H9 (cell line): ENCODE measurements at regions not wholly inside any gene's neighbourhood (a gene's known extent, or its start where the extent isn't known, plus 50 kb on each side); places are given as distances from the start of the nearest gene placed in this dataset.

Experiments used
- DNase-seq: peaks from one replicate; pipeline ENCODE4 v3.0.0-alpha.2; 2017
- H2AFZ ChIP-seq: one replicate; pipeline ENCODE4 v1.6.1; 2013; ENCODE audit warnings: mild to moderate bottlenecking, low read length, control low read depth, moderate library complexity
- H2AK5ac ChIP-seq: 2 replicates; pipeline ENCODE4 v1.6.1; 2013; ENCODE audit warnings: low read length, control low read depth, mixed read lengths; ENCODE audit not compliant: insufficient read length
- H2BK120ac ChIP-seq: one replicate; pipeline ENCODE4 v1.6.1; 2013; ENCODE audit warnings: low read depth, mild to moderate bottlenecking, low read length, control low read depth, inconsistent platforms; ENCODE audit not compliant: poor library complexity, severe bottlenecking
- H2BK12ac ChIP-seq: 2 replicates; pipeline ENCODE4 v1.6.1; 2013; ENCODE audit warnings: low read length, control low read depth, mixed read lengths, low read depth; ENCODE audit not compliant: insufficient read length
- H2BK15ac ChIP-seq: 2 replicates; pipeline ENCODE4 v1.6.1; 2013; ENCODE audit warnings: low read depth, low read length, control low read depth
- H2BK20ac ChIP-seq: one replicate; pipeline ENCODE4 v1.6.1; 2013; ENCODE audit warnings: low read depth, mild to moderate bottlenecking, low read length, control low read depth, inconsistent platforms; ENCODE audit not compliant: poor library complexity, severe bottlenecking
- H2BK5ac ChIP-seq: 2 replicates; pipeline ENCODE4 v1.6.1; 2013; ENCODE audit warnings: low read length, control low read depth, mixed read lengths; ENCODE audit not compliant: insufficient read length
- H3K14ac ChIP-seq: 2 replicates; pipeline ENCODE4 v1.6.1; 2013; ENCODE audit warnings: low read length, control low read depth; ENCODE audit not compliant: insufficient read depth
- H3K18ac ChIP-seq: 2 replicates; pipeline ENCODE4 v1.6.1; 2013; ENCODE audit warnings: low read depth, mild to moderate bottlenecking, mixed read lengths, low read length, control low read depth; ENCODE audit not compliant: insufficient read length
- H3K23ac ChIP-seq: 2 replicates; pipeline ENCODE4 v1.6.1; 2013; ENCODE audit warnings: low read length, control low read depth, mixed read lengths, low read depth; ENCODE audit not compliant: insufficient read length
- H3K23me2 ChIP-seq: 2 replicates; pipeline ENCODE4 v1.6.1; 2013; ENCODE audit warnings: low read depth, mild to moderate bottlenecking, mixed read lengths, low read length, control low read depth; ENCODE audit not compliant: insufficient read length, poor library complexity, severe bottlenecking
- H3K27ac ChIP-seq: 2 replicates; pipeline ENCODE4 v1.5.1; 2013; ENCODE audit warnings: low read length, control low read depth, mixed read lengths, low read depth; ENCODE audit not compliant: insufficient read length
- H3K27me3 ChIP-seq: 2 replicates; pipeline ENCODE4 v1.6.1; 2013; ENCODE audit warnings: low read length, control low read depth, inconsistent platforms; ENCODE audit not compliant: insufficient read depth
- H3K4ac ChIP-seq: 2 replicates; pipeline ENCODE4 v1.6.1; 2013; ENCODE audit warnings: low read depth, mild to moderate bottlenecking, control low read depth, inconsistent platforms, low read length, moderate library complexity
- H3K4me1 ChIP-seq: 2 replicates; pipeline ENCODE4 v1.6.1; 2013; ENCODE audit warnings: low read length, control low read depth, inconsistent platforms; ENCODE audit not compliant: insufficient read depth
- H3K4me2 ChIP-seq: 2 replicates; pipeline ENCODE4 v1.6.1; 2013; ENCODE audit warnings: low read length, control low read depth, mixed read lengths; ENCODE audit not compliant: insufficient read length, insufficient read depth
- H3K56ac ChIP-seq: 2 replicates; pipeline ENCODE4 v1.6.1; 2013; ENCODE audit warnings: low read depth, mild to moderate bottlenecking, mixed read lengths, low read length, control low read depth; ENCODE audit not compliant: insufficient read length
- H3K79me1 ChIP-seq: 2 replicates; pipeline ENCODE4 v1.6.1; 2013; ENCODE audit warnings: low read depth, mild to moderate bottlenecking, moderate library complexity, low read length, control low read depth, inconsistent platforms; ENCODE audit not compliant: insufficient read depth, poor library complexity, severe bottlenecking
- H3K79me2 ChIP-seq: 2 replicates; pipeline ENCODE4 v1.6.1; 2013; ENCODE audit warnings: low read length, control low read depth, inconsistent platforms; ENCODE audit not compliant: insufficient read depth
- H3K9ac ChIP-seq: 2 replicates; pipeline ENCODE4 v1.6.1; 2013; ENCODE audit warnings: low read length, control low read depth, mixed read lengths; ENCODE audit not compliant: insufficient read length; ENCODE audit errors: extremely low read depth
- H3K9me3 ChIP-seq: one replicate; pipeline ENCODE4 v1.6.1; 2013; ENCODE audit warnings: low read depth, low read length, inconsistent platforms; ENCODE audit not compliant: control insufficient read depth
- H3T11ph ChIP-seq: one replicate; pipeline ENCODE4 v1.6.1; 2013; ENCODE audit warnings: mild to moderate bottlenecking, low read length, control low read depth, inconsistent platforms
- H4K20me1 ChIP-seq: one replicate; pipeline ENCODE4 v1.6.1; 2013; ENCODE audit not compliant: control insufficient read depth, insufficient read length, insufficient read depth
- H4K5ac ChIP-seq: 2 replicates; pipeline ENCODE4 v1.6.1; 2013; ENCODE audit warnings: low read depth, mild to moderate bottlenecking, mixed read lengths, low read length, control low read depth; ENCODE audit not compliant: insufficient read length
- H4K8ac ChIP-seq: replicated peaks from 2 replicates; pipeline ENCODE4 v1.6.1; 2013; ENCODE audit warnings: low read length, control low read depth, mixed read lengths, low read depth; ENCODE audit not compliant: insufficient read length
- H4K91ac ChIP-seq: 2 replicates; pipeline ENCODE4 v1.6.1; 2013; ENCODE audit warnings: low read depth, mild to moderate bottlenecking, moderate library complexity, mixed read lengths, low read length, control low read depth; ENCODE audit not compliant: insufficient read length
- H3K27ac Mint-ChIP-seq, 3 experiments: 2 replicates in 2 of 3; 3 replicates in 1 of 3; pipeline ENCODE4 v1.8.0; 2020 to 2021; ENCODE audit warnings: mixed read lengths in 3 of 3, mild to moderate bottlenecking in 1 of 3, moderate library complexity in 1 of 3
- H3K27me3 Mint-ChIP-seq: 2 replicates; pipeline ENCODE4 v1.8.0; 2021; ENCODE audit warnings: low read depth, mild to moderate bottlenecking, moderate library complexity, mixed read lengths
- H3K36me3 Mint-ChIP-seq, 3 experiments: 2 replicates in 2 of 3; 3 replicates in 1 of 3; pipeline ENCODE4 v1.8.0; 2020 to 2021; ENCODE audit warnings: low read depth in 3 of 3, mixed read lengths in 3 of 3; ENCODE audit not compliant: insufficient read depth in 1 of 3
- H3K4me1 Mint-ChIP-seq, 2 experiments: 2 replicates each; pipeline ENCODE4 v1.8.0; 2020; ENCODE audit warnings: mixed read lengths in 2 of 2
- H3K4me3 Mint-ChIP-seq, 2 experiments: 2 replicates in 1 of 2; 3 replicates in 1 of 2; pipeline ENCODE4 v1.8.0; 2020 to 2021; ENCODE audit warnings: mild to moderate bottlenecking in 2 of 2, mixed read lengths in 2 of 2, moderate library complexity in 1 of 2
- H3K9me3 Mint-ChIP-seq, 2 experiments: 2 replicates in 1 of 2; 3 replicates in 1 of 2; pipeline ENCODE4 v1.8.0; 2020; ENCODE audit warnings: mild to moderate bottlenecking in 2 of 2, mixed read lengths in 2 of 2, moderate library complexity in 1 of 2
- CTCF ChIP-seq: fragments of 200-600 bp; sonication (generic); conservative IDR thresholded peaks from 3 replicates; pipeline ENCODE4 v1.8.0; 2021; ENCODE audit warnings: antibody characterized with exemption, mild to moderate bottlenecking
- WGBS: extraction: QIAGEN DNeasy Blood & Tissue Kit; methylation state at CpG from one replicate; pipeline ENCODE4 v1.1.7; 2013; ENCODE audit warnings: missing lambda C conversion rate, low lambda C conversion rate, mixed read lengths; ENCODE audit not compliant: insufficient read length; ENCODE audit errors: extremely low coverage; 5-methylcytosine and 5-hydroxymethylcytosine counted together

- Histone ChIP-seq H3K27ac (no peak overlapping the region), H3K79me1 (no peaks in the 10 kb centered on the region), H3K23me2 (no peaks in the 10 kb centered on the region), H3K23ac (no peak overlapping the region), H3K79me2 (no peaks in the 10 kb centered on the region), H4K5ac (no peak overlapping the region), H3K4me2 (no peak overlapping the region), H2BK5ac (no peak overlapping the region), H2AK5ac (no peak overlapping the region), H3K56ac (no peak overlapping the region), H4K91ac (no peak overlapping the region), H3K18ac (no peak overlapping the region), H2BK15ac (no peak overlapping the region), H3K27me3 (no peaks in the 10 kb centered on the region), H4K20me1 (no peaks in the 10 kb centered on the region), H2BK12ac (no peak overlapping the region), H3K4ac (no peak overlapping the region), H3K4me1 (peaks cover 5% of the 10 kb centered on the region; the same call in 1 of the 2 replicates), H2BK20ac (no peak overlapping the region), H3T11ph (no peak overlapping the region), H4K8ac (no peak overlapping the region), H3K9me3 (no peaks in the 10 kb centered on the region), H2BK120ac (no peak overlapping the region), H3K14ac (no peak overlapping the region), H2AFZ (no peak overlapping the region), H3K9ac (no peak overlapping the region)
- no peaks in the 10 kb centered on the region for H3K9me3 Mint-ChIP-seq
- DNase-seq: peak; percentile 5
- peaks cover 18% of the 10 kb centered on the region for H3K27me3 Mint-ChIP-seq
- no peak for TF ChIP-seq CTCF
- no peaks in the 10 kb centered on the region for H3K36me3 Mint-ChIP-seq
- H3K27ac Mint-ChIP-seq: no peak overlapping the region
- H3K4me1 Mint-ChIP-seq: peaks cover 8 to 16% of the 10 kb centered on the region in 2 experiments
- no peak overlapping the region for H3K4me3 Mint-ChIP-seq
- no CpG with 5 or more reads among the region's 5 CpGs for WGBS
Observed at GRCh38 chr3:10721101-10721500, 94.9 kb upstream of the SLC6A11 start.
